Stimulated activated CD8-positive, alpha-beta memory T cell treated with anti-CD3 and anti-CD28 coated beads, Interleukin-2, amount 100 ng/mL, for 48 hours (primary cell): ENCODE measurements at regions not wholly inside any gene's neighbourhood (a gene's known extent, or its start where the extent isn't known, plus 50 kb on each side); places are given as distances from the start of the nearest gene placed in this dataset.
"Not testable (repeated sequence)": the region's sequence is repeated elsewhere in the genome, so short reads cannot be mapped to it uniquely, and the experiment has no call there.

Experiments
- DNase-seq, 2 donors: peaks; one replicate each; pipeline ENCODE4 v3.0.0-alpha.2; 2020; ENCODE audit warnings: low read depth in 2 of 2

- no peak for DNase-seq
Observed at GRCh38 chr1:199780948-199781670, 246.4 kb upstream of the NR5A2 start.

DNA sequence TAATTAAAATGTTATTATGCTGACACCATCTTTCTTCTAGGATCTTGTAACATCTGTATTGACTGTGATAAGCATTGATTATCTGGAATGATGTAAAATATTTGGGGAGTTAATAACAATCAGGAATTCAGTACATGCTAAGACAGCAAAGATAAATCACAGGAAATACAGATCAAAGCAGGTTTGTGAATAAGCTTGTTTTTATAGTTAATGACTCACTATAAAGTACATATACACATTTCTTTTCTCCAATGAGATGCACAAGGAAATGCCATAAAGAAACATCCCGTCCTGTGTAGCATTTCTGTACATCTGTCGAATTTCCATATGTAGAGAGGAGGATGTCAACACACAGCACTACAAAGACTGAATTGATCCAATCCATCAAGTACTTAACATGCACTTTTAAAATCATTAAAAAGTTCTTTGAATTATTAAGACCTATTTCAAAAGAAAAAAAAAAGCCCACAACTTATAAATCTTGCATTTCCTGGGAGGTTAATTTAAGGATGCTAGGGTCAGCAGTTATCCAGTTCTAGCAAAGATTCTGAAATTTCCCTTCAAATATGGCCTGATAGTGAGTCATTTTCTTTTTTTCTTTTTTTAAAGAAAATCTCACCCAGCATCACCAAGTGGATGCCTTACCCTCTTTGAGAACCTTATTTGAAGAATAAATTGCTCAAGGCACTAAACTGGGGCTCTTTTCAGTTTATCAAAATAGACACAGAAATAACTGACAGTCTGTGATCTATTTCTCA is 243.2 kb upstream of the NR5A2 start:
- DNase-seq, result no peak

- DNase-seq, result no peak
Observed at GRCh38 chr1:199786695-199787094, 240.8 kb upstream of the NR5A2 start.

DNA sequence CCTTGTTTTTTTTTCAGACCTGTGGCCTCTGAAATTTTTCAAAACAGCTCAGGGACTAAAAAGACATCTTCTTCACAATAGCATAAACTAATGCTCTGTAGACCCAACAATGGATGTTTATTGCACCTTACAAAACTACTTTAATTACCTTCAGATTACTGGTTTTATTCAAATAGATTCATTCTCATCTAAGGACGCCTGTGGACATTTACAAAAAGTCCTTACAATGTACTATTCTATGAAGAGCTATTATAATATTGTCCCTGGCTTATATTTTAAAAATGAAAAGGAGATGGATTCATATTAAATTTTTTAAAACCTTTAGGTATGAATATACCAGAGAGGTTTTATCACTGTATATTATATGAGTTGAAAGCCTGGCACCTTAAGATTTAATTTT is 238.4 kb upstream of the NR5A2 start:
- DNase-seq, result no peak

GRCh38 chr1:199791495-199791894 is 236.0 kb upstream of the NR5A2 start:
- DNase-seq, result no peak

GRCh38 chr1:199792874-199793273 is 234.6 kb upstream of the NR5A2 start:
- no peak for DNase-seq

DNA sequence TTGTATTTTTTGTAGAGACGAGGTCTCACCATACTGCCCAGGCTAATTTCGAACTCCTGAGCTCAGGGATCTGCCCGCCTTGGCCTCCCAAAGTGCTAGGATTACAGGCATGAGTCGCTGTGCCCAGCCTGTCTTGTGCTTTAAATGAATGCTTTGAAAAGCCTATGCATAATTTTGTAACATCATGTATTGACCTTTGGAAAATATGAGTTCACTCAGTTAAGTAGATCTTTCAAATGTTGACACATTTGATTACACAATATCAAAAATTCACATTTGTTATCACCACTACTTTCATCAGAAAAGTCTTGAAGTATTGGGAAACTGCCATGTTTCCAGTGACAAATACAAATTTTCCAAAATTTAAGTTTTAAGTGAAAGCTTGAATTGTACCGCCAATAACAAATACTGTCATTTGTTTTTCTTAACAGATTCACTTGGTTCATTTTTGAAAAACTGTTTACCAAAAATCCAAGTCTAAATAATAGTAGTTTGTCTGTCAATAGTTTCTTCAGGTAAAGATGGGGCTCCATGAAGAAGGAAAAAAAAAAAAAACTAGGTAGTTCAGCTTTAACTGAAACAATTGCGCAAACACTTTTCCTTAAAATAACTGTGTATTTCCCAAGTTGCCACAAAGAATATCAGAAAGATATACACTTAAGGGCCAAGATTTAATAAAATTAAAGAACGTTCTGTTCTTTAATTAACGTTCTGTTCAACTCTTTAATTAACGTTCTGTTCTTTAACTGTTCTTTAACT is 233.2 kb upstream of the NR5A2 start:
- DNase-seq, result no peak

DNA sequence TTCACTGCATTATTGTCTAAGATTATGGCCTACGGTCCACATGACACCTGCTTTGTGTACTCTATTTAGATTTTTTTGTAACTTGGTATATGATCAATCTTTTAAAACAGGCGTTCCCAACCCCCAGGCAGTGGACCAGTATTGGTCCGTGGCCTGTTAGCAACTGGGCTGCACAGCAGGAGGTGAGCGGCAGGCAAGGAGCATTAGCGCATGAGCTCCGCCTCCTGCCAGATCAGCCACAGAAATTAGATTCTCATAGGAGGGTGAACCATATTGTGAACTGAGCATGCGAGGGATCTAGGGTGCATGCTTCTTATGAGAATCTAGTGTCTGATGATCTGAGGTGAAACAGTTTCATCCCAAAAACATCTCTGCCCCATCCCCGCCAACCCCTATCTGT is 228.4 kb upstream of the NR5A2 start:
- no peak for DNase-seq

- no peak for DNase-seq
Observed at GRCh38 chr1:199804526-199804925, 223.0 kb upstream of the NR5A2 start.

DNA sequence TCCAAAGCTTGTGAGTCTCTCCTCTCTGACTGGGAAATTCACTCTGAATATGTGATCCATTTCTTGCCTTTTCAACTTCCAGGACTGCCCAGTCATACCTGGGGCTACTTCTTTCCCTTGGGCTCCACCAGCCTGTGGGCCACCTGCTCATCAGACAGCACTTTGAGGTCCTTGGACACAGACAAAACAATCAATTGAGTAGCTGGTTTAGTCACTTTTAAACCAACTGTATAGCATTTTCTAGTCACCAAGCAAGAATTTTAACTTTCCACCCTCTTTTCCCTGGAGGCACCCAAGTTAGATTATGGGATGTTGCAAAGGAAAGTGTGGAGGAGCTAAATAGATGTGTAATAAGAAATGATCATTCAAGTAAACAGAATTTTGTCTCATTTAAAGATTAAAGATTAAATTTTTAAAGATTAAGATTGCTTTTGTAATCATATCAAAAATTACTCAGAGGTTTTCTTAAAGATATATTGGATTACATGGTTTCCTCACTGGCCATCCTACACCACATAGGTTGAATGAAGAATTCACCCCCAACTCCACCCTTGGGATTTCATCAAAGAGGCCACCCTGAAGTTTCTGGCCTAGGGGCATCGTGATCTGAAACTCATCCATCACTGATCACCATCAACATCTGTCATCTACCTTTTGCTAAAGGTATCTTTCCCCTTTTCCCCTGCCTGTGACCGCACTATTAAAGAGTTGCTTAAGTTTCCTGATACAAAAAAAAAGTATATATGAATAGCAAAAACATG is 219.2 kb upstream of the NR5A2 start:
- DNase-seq, result no peak

DNA sequence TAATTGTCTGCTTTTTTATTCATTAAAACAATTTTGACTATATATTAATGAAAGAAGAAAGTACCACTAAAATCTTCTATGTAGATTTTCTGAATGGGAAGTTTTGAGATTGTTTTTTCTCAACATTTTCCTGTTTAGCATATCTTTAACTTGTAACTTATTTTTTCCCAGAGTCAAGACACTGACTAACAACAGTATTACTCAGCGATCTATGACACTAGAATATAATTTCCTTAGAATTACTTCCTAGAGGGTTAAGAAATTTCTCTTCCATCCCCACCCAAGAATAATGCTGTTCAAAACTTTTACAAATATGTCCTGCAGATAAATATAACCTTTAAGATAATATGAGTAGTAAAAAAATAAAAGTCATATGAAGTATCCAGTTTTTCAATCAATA is 218.2 kb upstream of the NR5A2 start:
- DNase-seq, result no peak

- no peak for DNase-seq
Observed at GRCh38 chr1:199811163-199811562, 216.3 kb upstream of the NR5A2 start.

DNA sequence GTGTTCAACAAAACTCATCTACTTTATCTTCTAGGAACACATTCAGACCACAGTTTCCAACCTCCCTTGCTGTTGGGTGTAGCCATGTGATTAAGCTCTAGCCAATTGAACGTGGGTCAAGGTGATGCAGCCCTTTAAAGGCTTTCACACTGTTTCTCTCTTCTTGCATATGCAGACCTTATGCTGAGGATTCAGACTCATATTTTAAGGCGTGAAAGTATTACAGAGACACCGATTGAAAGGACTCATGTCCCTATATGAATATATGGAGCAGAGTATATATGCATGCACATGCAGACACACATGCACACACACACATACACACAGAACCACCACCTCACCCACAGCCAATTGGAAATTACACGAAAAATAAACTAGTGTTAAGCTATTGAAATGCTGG is 214.3 kb upstream of the NR5A2 start:
- no peak for DNase-seq

DNA sequence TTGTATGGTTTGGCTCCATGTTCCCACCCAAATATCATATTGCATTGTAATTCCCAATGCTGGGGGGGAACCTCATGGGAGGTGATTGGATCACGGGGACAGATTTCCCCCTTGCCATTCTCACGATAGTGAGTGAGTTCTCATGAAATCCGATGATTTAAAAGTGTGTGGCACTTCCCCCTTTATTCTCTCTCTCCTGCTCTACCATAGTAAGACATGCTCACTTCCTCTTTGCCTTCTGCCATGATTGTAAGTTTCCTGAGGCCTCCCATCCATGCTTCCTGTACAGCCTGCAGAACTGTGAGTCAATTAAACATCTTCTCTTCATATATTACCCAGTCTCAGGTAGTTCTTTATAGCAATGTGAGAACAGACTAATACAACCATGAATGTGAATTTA is 211.6 kb upstream of the NR5A2 start:
- DNase-seq, result no peak

GRCh38 chr1:199817266-199817665 is 210.2 kb upstream of the NR5A2 start:
- no peak for DNase-seq

- no peak for DNase-seq
Observed at GRCh38 chr1:199821029-199821779, 206.3 kb upstream of the NR5A2 start.

- no peak for DNase-seq
Observed at GRCh38 chr1:199832451-199832850, 195.1 kb upstream of the NR5A2 start.

DNA sequence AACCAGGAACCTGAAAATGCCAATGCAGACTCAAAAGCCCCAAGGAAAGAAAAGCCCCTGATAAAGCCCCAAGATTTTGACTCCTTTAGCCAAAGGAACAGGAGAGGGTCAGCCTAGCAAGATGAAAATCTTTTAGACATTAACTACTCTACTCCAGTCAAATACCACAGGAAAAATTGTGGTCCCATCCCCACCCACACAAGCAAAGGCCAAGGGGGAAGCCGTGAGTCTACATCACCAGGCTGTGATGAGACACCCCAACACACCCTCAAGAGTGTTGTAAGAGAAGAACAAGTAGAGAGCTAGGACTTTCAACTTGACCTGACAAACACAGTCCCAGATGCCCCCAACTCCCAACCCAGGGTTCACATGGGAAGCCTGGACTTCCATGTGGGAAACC is 192.8 kb upstream of the NR5A2 start:
- no peak for DNase-seq

DNA sequence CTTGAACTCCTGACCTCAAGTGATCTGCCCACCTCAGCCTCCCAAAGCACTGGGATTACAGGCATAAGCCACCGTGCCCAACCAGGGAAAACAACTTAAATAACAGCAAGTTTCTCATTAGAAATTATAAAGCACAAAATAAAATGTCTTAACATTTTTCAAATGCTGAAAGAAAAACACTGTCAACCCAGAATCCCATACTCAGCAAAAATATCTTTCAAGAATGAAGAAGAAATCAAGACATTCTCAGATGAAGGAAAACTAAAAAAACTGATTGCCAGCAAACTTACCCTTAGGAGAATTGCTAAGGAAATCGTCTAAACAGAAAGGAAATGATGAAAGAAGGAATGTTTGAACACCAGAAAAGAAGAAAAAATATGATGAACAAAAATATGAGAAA is 191.1 kb upstream of the NR5A2 start:
- DNase-seq, result no peak

DNA sequence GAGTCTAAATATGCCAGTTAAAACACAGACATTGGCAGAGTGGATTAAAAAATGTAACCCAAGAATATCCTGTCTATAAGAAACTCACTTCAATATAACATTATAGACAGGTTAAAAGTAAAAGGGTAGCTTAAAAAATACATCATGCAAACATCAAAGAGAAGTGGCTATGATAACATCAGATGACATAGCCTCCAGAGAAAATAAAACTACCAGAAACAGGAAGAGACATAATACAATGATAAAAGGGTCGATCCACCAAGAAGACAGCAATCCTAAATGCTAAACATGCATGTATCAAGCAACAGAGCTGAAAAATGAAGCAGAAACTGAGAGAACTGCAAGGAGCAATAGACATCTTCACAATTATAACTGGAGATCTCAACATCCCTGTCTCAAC is 190.2 kb upstream of the NR5A2 start:
- DNase-seq, result no peak

GRCh38 chr1:199839608-199840007 is 187.9 kb upstream of the NR5A2 start:
- not testable (repeated sequence) for DNase-seq
